Astrocyte (in vitro differentiated cells and primary cell): ENCODE measurements at regions not wholly inside any gene's neighbourhood (a gene's known extent, or its start where the extent isn't known, plus 50 kb on each side); places are given as distances from the start of the nearest gene placed in this dataset.

Source experiments
- DNase-seq: peaks from one replicate; pipeline ENCODE4 v3.0.0-alpha.2; 2010; ENCODE audit warnings: low read depth
- FAIRE-seq: peaks from 2 replicates; lab custom pipeline; 2011; peaks lifted over from hg19 to GRCh38; lab: Jason Lieb, UNC
- H2AFZ ChIP-seq: 2 replicates; pipeline ENCODE4 v1.6.0; 2012; ENCODE audit warnings: low read depth, low read length, inconsistent platforms
- H3K27ac ChIP-seq: 2 replicates; pipeline ENCODE4 v1.5.1; 2011; ENCODE audit warnings: low read depth, low read length, inconsistent platforms
- H3K27me3 ChIP-seq: 2 replicates; pipeline ENCODE4 v1.6.0; 2011; ENCODE audit warnings: low read length, inconsistent platforms; ENCODE audit not compliant: insufficient read depth
- H3K36me3 ChIP-seq: 2 replicates; pipeline ENCODE4 v1.5.1; 2011; ENCODE audit warnings: low read length, inconsistent platforms; ENCODE audit not compliant: insufficient read depth
- H3K4me1 ChIP-seq: 2 replicates; pipeline ENCODE4 v1.5.1; 2011; ENCODE audit warnings: low read length, inconsistent platforms; ENCODE audit not compliant: insufficient read depth
- H3K4me2 ChIP-seq: 2 replicates; pipeline ENCODE4 v1.6.0; 2012; ENCODE audit warnings: low read length, inconsistent platforms
- H3K4me3 ChIP-seq: 2 replicates; pipeline ENCODE4 v1.5.1; 2011; ENCODE audit warnings: low read depth, mild to moderate bottlenecking, low read length, inconsistent platforms; ENCODE audit not compliant: insufficient read depth
- H3K79me2 ChIP-seq: 2 replicates; pipeline ENCODE4 v1.6.0; 2012; ENCODE audit warnings: mild to moderate bottlenecking, low read length, inconsistent platforms; ENCODE audit not compliant: insufficient read depth
- H3K9ac ChIP-seq: 2 replicates; pipeline ENCODE4 v1.6.0; 2012; ENCODE audit warnings: mild to moderate bottlenecking, low read length, inconsistent platforms
- H3K9me3 ChIP-seq: 2 replicates; pipeline ENCODE4 v1.5.1; 2012; ENCODE audit warnings: low read depth, mild to moderate bottlenecking, low read length, inconsistent platforms; ENCODE audit not compliant: insufficient read depth
- H4K20me1 ChIP-seq: 2 replicates; pipeline ENCODE4 v1.6.0; 2012; ENCODE audit warnings: low read length, inconsistent platforms; ENCODE audit not compliant: insufficient read depth
- H3K27ac Mint-ChIP-seq: one replicate; pipeline ENCODE4 v1.8.0; 2021; ENCODE audit warnings: mild to moderate bottlenecking, mixed read lengths; ENCODE audit not compliant: unreplicated experiment
- H3K27me3 Mint-ChIP-seq: one replicate; pipeline ENCODE4 v1.8.0; 2021; ENCODE audit warnings: low read depth, mixed read lengths; ENCODE audit not compliant: unreplicated experiment
- H3K36me3 Mint-ChIP-seq: one replicate; pipeline ENCODE4 v1.8.0; 2021; ENCODE audit warnings: low read depth, mixed read lengths; ENCODE audit not compliant: unreplicated experiment
- H3K4me1 Mint-ChIP-seq: one replicate; pipeline ENCODE4 v1.8.0; 2021; ENCODE audit warnings: low read depth, mixed read lengths; ENCODE audit not compliant: unreplicated experiment
- H3K4me3 Mint-ChIP-seq: one replicate; pipeline ENCODE4 v1.8.0; 2021; ENCODE audit warnings: mild to moderate bottlenecking, moderate library complexity, mixed read lengths; ENCODE audit not compliant: unreplicated experiment
- H3K9me3 Mint-ChIP-seq: one replicate; pipeline ENCODE4 v1.8.0; 2021; ENCODE audit warnings: mild to moderate bottlenecking, mixed read lengths; ENCODE audit not compliant: unreplicated experiment
- CTCF ChIP-seq: IDR thresholded peaks from 2 replicates; pipeline ENCODE4 v1.5.1; 2011; ENCODE audit warnings: low read depth, mild to moderate bottlenecking, inconsistent platforms, low read length, moderate library complexity; ENCODE audit not compliant: insufficient read depth
- EZH2 ChIP-seq: IDR thresholded peaks from 2 replicates; pipeline ENCODE4 v1.6.1; 2012; ENCODE audit warnings: mild to moderate bottlenecking, low read length, inconsistent platforms; ENCODE audit not compliant: insufficient read depth

GRCh38 chr4:11777447-11777846, 348.8 kb upstream of the HS3ST1 start:
- H2AFZ ChIP-seq: no peak overlapping the region
- FAIRE-seq (no peak), DNase-seq (no peak)
- H3K9ac ChIP-seq: no peak overlapping the region
- no peaks in the 10 kb centered on the region for H3K36me3 ChIP-seq
- H3K79me2 ChIP-seq: no peaks in the 10 kb centered on the region
- TF ChIP-seq EZH2 (no peak), CTCF (no peak)
- Mint-ChIP-seq H3K27ac (no peak overlapping the region), H3K27me3 (no peaks in the 10 kb centered on the region), H3K4me3 (no peak overlapping the region), H3K9me3 (no peaks in the 10 kb centered on the region), H3K36me3 (no peaks in the 10 kb centered on the region), H3K4me1 (no peaks in the 10 kb centered on the region)
- no peak overlapping the region for H3K4me3 ChIP-seq
- H3K4me1 ChIP-seq: no peaks in the 10 kb centered on the region
- H3K9me3 ChIP-seq: no peaks in the 10 kb centered on the region
- no peaks in the 10 kb centered on the region for H4K20me1 ChIP-seq
- H3K4me2 ChIP-seq: no peak overlapping the region
- H3K27me3 ChIP-seq: no peaks in the 10 kb centered on the region
- no peak overlapping the region for H3K27ac ChIP-seq

GRCh38 chr4:11774346-11774745, 345.7 kb upstream of the HS3ST1 start:
- Histone ChIP-seq H3K4me2 (no peak overlapping the region), H3K4me3 (no peak overlapping the region), H3K27me3 (no peaks in the 10 kb centered on the region), H3K79me2 (no peaks in the 10 kb centered on the region), H3K9me3 (no peaks in the 10 kb centered on the region), H3K36me3 (no peaks in the 10 kb centered on the region), H2AFZ (no peak overlapping the region), H4K20me1 (no peaks in the 10 kb centered on the region), H3K27ac (no peak overlapping the region), H3K9ac (no peak overlapping the region), H3K4me1 (no peaks in the 10 kb centered on the region)
- H3K36me3 Mint-ChIP-seq: no peaks in the 10 kb centered on the region
- H3K9me3 Mint-ChIP-seq: no peaks in the 10 kb centered on the region
- DNase-seq (no peak), FAIRE-seq (no peak)
- H3K4me1 Mint-ChIP-seq: no peaks in the 10 kb centered on the region
- H3K4me3 Mint-ChIP-seq: no peak overlapping the region
- no peak for TF ChIP-seq CTCF
- TF ChIP-seq EZH2: no peak
- peaks cover 1% of the 10 kb centered on the region for H3K27me3 Mint-ChIP-seq
- H3K27ac Mint-ChIP-seq: no peak overlapping the region

GRCh38 chr4:11773798-11774197, 345.1 kb upstream of the HS3ST1 start:
- Histone ChIP-seq H3K9ac (no peak overlapping the region), H3K36me3 (no peaks in the 10 kb centered on the region), H3K4me1 (no peaks in the 10 kb centered on the region), H3K4me3 (no peak overlapping the region), H3K9me3 (no peaks in the 10 kb centered on the region), H3K4me2 (no peak overlapping the region), H3K27me3 (no peaks in the 10 kb centered on the region), H4K20me1 (no peaks in the 10 kb centered on the region), H2AFZ (no peak overlapping the region), H3K79me2 (no peaks in the 10 kb centered on the region), H3K27ac (no peak overlapping the region)
- no peak overlapping the region for H3K4me3 Mint-ChIP-seq
- no peaks in the 10 kb centered on the region for H3K36me3 Mint-ChIP-seq
- TF ChIP-seq EZH2: no peak
- no peak for TF ChIP-seq CTCF
- no peaks in the 10 kb centered on the region for H3K4me1 Mint-ChIP-seq
- H3K27me3 Mint-ChIP-seq: peaks cover 1% of the 10 kb centered on the region
- no peaks in the 10 kb centered on the region for H3K9me3 Mint-ChIP-seq
- FAIRE-seq (no peak), DNase-seq (no peak)
- H3K27ac Mint-ChIP-seq: no peak overlapping the region
